ENCODE measurements at regions not wholly inside any gene's neighbourhood (a gene's known extent, or its start where the extent isn't known, plus 50 kb on each side); places are given as distances from the start of the nearest gene placed in this dataset.

DNA sequence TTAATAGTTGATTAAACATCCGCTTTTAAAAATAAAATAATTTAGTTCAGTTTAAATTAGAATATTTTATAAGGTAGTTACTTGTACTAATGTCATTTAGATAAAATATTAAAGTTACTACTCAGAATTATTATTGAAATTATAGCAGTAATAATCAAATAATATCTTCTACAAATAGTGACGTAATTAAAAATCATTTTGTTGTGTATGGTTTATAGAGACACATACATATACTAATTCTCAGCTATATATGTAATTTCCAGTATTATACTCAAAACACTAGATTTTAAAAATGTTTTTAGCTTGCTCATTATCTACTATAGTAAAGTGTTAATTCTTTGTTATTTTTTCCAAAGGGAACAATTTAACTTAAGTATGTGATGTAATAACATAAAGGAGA is 435.2 kb upstream of the MANEA start:
- Histone ChIP-seq H3F3A (replicated peaks; ENCODE audit: insufficient read depth) (no peaks in the 10 kb centered on the region), H3K4me2 (no peak overlapping the region), H3K9me3 (no peaks in the 10 kb centered on the region), H3K27ac (ENCODE audit: low read depth in 2 of 2, low read length in 1 of 2) (no peak overlapping the region), H4K20me1 (ENCODE audit: insufficient read depth) (no peaks in the 10 kb centered on the region), H3K4me3 (ENCODE audit: low read depth in 2 of 2, low read length in 1 of 2) (no peak overlapping the region), H3K27me3 (ENCODE audit: insufficient read depth) (no peaks in the 10 kb centered on the region), H2AFZ (ENCODE audit: low read depth) (no peak overlapping the region), H3K4me1 (ENCODE audit: control insufficient read depth in 1 of 2, insufficient read depth in 2 of 2, low read depth in 1 of 2, low read length in 1 of 2) (peaks cover 0 to 3% of the 10 kb centered on the region in 2 experiments; a peak in 1 of 4 replicates), H3K9ac (no peak overlapping the region), H3K36me3 (replicated peaks in 1 of 2; ENCODE audit: control insufficient read depth in 1 of 2, insufficient read depth in 2 of 2, low read length in 1 of 2) (no peaks in the 10 kb centered on the region), H3K79me2 (ENCODE audit: insufficient read depth) (no peaks in the 10 kb centered on the region), H3K9me2 (no peaks in the 10 kb centered on the region)
- WGBS (ENCODE audit: low lambda C conversion rate), result 29% methylated on average over 2 of the region's 2 CpGs
- POLR2A ChIA-PET, result no interaction called here
- DNase-seq, result no peak
- no peak for TF ChIP-seq TCF12 (IDR thresholded peaks at IDR 0.05)
- TF ChIP-seq, protein P1, sequence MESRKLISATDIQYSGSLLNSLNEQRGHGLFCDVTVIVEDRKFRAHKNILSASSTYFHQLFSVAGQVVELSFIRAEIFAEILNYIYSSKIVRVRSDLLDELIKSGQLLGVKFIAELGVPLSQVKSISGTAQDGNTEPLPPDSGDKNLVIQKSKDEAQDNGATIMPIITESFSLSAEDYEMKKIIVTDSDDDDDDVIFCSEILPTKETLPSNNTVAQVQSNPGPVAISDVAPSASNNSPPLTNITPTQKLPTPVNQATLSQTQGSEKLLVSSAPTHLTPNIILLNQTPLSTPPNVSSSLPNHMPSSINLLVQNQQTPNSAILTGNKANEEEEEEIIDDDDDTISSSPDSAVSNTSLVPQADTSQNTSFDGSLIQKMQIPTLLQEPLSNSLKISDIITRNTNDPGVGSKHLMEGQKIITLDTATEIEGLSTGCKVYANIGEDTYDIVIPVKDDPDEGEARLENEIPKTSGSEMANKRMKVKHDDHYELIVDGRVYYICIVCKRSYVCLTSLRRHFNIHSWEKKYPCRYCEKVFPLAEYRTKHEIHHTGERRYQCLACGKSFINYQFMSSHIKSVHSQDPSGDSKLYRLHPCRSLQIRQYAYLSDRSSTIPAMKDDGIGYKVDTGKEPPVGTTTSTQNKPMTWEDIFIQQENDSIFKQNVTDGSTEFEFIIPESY (IDR thresholded peaks at IDR 0.05; ENCODE audit: borderline replicate concordance, low read depth), result no peak
- CTCF ChIA-PET, result no interaction called here

DNA sequence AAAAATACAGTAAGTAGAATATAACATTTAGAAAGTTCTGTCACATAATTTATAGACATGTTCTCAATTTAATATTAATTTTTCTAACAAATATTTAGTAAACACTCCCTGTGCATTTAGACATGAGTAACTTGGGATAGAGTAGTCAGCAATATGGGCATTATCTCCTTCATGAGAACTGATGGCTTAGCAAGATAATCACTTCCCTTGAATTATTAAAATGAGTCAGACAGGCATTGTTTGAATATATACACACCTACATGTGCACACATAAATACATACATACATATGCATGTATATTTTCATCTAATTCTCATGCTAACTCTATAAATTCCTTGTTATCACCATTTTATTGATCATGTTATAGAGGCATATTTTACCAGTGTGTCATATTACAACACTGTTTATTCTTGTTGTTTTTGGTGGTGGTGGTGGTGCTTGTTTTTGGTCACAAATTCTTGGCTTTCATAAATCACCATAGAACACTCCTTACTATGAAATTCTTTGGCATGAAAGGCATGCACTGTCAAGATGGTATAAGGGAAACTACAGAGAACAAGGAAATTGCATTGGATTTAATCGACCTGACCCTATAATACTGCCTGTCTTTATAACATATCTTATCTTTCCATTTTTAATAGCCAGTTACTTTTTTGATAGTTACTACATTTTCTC is 434.5 kb upstream of the MANEA start:
- Histone ChIP-seq H3K4me3 (ENCODE audit: low read depth in 2 of 2, low read length in 1 of 2) (no peak overlapping the region), H3K27me3 (ENCODE audit: insufficient read depth) (no peaks in the 10 kb centered on the region), H4K20me1 (ENCODE audit: insufficient read depth) (no peaks in the 10 kb centered on the region), H3K27ac (ENCODE audit: low read depth in 2 of 2, low read length in 1 of 2) (no peak overlapping the region), H3F3A (replicated peaks; ENCODE audit: insufficient read depth) (no peaks in the 10 kb centered on the region), H3K9me3 (no peaks in the 10 kb centered on the region), H3K9me2 (no peaks in the 10 kb centered on the region), H3K36me3 (replicated peaks in 1 of 2; ENCODE audit: control insufficient read depth in 1 of 2, insufficient read depth in 2 of 2, low read length in 1 of 2) (no peaks in the 10 kb centered on the region), H2AFZ (ENCODE audit: low read depth) (no peak overlapping the region), H3K9ac (no peak overlapping the region), H3K4me2 (no peak overlapping the region), H3K79me2 (ENCODE audit: insufficient read depth) (no peaks in the 10 kb centered on the region), H3K4me1 (ENCODE audit: control insufficient read depth in 1 of 2, insufficient read depth in 2 of 2, low read depth in 1 of 2, low read length in 1 of 2) (peaks cover 0 to 3% of the 10 kb centered on the region in 2 experiments; a peak in 1 of 4 replicates)
- TF ChIP-seq, protein P2, sequence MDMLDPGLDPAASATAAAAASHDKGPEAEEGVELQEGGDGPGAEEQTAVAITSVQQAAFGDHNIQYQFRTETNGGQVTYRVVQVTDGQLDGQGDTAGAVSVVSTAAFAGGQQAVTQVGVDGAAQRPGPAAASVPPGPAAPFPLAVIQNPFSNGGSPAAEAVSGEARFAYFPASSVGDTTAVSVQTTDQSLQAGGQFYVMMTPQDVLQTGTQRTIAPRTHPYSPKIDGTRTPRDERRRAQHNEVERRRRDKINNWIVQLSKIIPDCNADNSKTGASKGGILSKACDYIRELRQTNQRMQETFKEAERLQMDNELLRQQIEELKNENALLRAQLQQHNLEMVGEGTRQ (IDR thresholded peaks at IDR 0.05; ENCODE audit: borderline replicate concordance, low read depth, low read length), result no peak
- TF ChIP-seq, protein P3, sequence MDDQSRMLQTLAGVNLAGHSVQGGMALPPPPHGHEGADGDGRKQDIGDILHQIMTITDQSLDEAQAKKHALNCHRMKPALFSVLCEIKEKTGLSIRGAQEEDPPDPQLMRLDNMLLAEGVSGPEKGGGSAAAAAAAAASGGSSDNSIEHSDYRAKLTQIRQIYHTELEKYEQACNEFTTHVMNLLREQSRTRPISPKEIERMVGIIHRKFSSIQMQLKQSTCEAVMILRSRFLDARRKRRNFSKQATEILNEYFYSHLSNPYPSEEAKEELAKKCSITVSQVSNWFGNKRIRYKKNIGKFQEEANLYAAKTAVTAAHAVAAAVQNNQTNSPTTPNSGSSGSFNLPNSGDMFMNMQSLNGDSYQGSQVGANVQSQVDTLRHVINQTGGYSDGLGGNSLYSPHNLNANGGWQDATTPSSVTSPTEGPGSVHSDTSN (IDR thresholded peaks at IDR 0.05), result no peak
- TF ChIP-seq FOXJ3 (CRISPR knock-in tag; IDR thresholded peaks at IDR 0.05) (no peak), EZH2phosphoT487 (IDR thresholded peaks at IDR 0.05; ENCODE audit: borderline replicate concordance, low read depth) (no peak), GABPA (IDR thresholded peaks at IDR 0.05; ENCODE audit: low read depth) (no peak), RXRA (IDR thresholded peaks at IDR 0.05; ENCODE audit: borderline replicate concordance, low read depth) (no peak)
- TF ChIP-seq, protein P4, sequence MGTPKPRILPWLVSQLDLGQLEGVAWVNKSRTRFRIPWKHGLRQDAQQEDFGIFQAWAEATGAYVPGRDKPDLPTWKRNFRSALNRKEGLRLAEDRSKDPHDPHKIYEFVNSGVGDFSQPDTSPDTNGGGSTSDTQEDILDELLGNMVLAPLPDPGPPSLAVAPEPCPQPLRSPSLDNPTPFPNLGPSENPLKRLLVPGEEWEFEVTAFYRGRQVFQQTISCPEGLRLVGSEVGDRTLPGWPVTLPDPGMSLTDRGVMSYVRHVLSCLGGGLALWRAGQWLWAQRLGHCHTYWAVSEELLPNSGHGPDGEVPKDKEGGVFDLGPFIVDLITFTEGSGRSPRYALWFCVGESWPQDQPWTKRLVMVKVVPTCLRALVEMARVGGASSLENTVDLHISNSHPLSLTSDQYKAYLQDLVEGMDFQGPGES (IDR thresholded peaks at IDR 0.05; ENCODE audit: low read depth, low read length), result no peak
- TF ChIP-seq, protein P5, sequence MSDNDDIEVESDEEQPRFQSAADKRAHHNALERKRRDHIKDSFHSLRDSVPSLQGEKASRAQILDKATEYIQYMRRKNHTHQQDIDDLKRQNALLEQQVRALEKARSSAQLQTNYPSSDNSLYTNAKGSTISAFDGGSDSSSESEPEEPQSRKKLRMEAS (IDR thresholded peaks at IDR 0.05; ENCODE audit: low read depth), result no peak
- 0% methylated on average over 1 of the region's 1 CpG for WGBS (ENCODE audit: low lambda C conversion rate)
- POLR2A ChIA-PET, result no interaction called here
- CTCF ChIA-PET, result interaction anchor here (0.9 to 1.1 kb wide), 2 partner anchors 10 to 51 kb away, joined by 3 to 5 read pairs; no protein-coding TSS in a partner anchor
- DNase-seq, result no peak
